Smooth muscle cell (in vitro differentiated cells): ENCODE measurements at regions not wholly inside any gene's neighbourhood (a gene's known extent, or its start where the extent isn't known, plus 50 kb on each side); places are given as distances from the start of the nearest gene placed in this dataset.
A peak's percentile ranks its signal among the peaks of the same experiment; 100 is the strongest.

Source experiments
- DNase-seq: peaks from one replicate; lab custom pipeline; 2025; ENCODE audit not compliant: unreplicated experiment; lab: John Stamatoyannopoulos, UW
- H2AFZ ChIP-seq: fragments of 200-600 bp; sonication (generic); 2 replicates; pipeline ENCODE4 v1.6.0; 2016; ENCODE audit warnings: antibody characterized with exemption, low read depth, mild to moderate bottlenecking
- H3F3A ChIP-seq: fragments of 200-600 bp; sonication (generic); 2 replicates; pipeline ENCODE4 v1.6.0; 2017; ENCODE audit warnings: antibody characterized with exemption, low read depth
- H3K27ac ChIP-seq: fragments of 200-600 bp; sonication (generic); 2 replicates; pipeline ENCODE4 v1.5.1; 2016; ENCODE audit warnings: low read depth, mild to moderate bottlenecking
- H3K27me3 ChIP-seq: fragments of 200-600 bp; sonication (generic); 2 replicates; pipeline ENCODE4 v1.6.1; 2016; ENCODE audit warnings: low read depth, mild to moderate bottlenecking
- H3K36me3 ChIP-seq: fragments of 200-600 bp; sonication (generic); 2 replicates; pipeline ENCODE4 v1.5.1; 2016; ENCODE audit warnings: low read depth
- H3K4me1 ChIP-seq: fragments of 200-600 bp; sonication (generic); 2 replicates; pipeline ENCODE4 v1.5.1; 2016; ENCODE audit warnings: low read depth
- H3K4me2 ChIP-seq: fragments of 200-600 bp; sonication (generic); 2 replicates; pipeline ENCODE4 v1.6.0; 2016; ENCODE audit warnings: mild to moderate bottlenecking
- H3K4me3 ChIP-seq: fragments of 200-600 bp; sonication (generic); 2 replicates; pipeline ENCODE4 v1.5.1; 2016; ENCODE audit warnings: mild to moderate bottlenecking
- H3K79me2 ChIP-seq: fragments of 200-600 bp; sonication (generic); 2 replicates; pipeline ENCODE4 v1.6.0; 2016; ENCODE audit warnings: low read depth, mild to moderate bottlenecking
- H3K9ac ChIP-seq: fragments of 200-600 bp; sonication (generic); 2 replicates; pipeline ENCODE4 v1.6.0; 2016; ENCODE audit warnings: low read depth
- H3K9me3 ChIP-seq: fragments of 200-600 bp; sonication (generic); replicated peaks from 2 replicates; pipeline ENCODE4 v1.5.1; 2016; ENCODE audit warnings: low read depth
- H4K20me1 ChIP-seq: fragments of 200-600 bp; sonication (generic); 2 replicates; pipeline ENCODE4 v1.6.0; 2016; ENCODE audit warnings: low read depth
- WGBS: methylation state at CpG from one replicate; pipeline ENCODE4 v1.1.7; 2016; ENCODE audit warnings: low lambda C conversion rate; 5-methylcytosine and 5-hydroxymethylcytosine counted together
- TF ChIP-seq, protein P1 (sequence below): fragments of 200-600 bp; sonication (generic); IDR thresholded peaks from 2 replicates; pipeline ENCODE4 v1.5.1; 2017; ENCODE audit warnings: borderline replicate concordance, mild to moderate bottlenecking, antibody characterized with exemption; ENCODE audit not compliant: insufficient read depth, poor library complexity, severe bottlenecking

DNA sequence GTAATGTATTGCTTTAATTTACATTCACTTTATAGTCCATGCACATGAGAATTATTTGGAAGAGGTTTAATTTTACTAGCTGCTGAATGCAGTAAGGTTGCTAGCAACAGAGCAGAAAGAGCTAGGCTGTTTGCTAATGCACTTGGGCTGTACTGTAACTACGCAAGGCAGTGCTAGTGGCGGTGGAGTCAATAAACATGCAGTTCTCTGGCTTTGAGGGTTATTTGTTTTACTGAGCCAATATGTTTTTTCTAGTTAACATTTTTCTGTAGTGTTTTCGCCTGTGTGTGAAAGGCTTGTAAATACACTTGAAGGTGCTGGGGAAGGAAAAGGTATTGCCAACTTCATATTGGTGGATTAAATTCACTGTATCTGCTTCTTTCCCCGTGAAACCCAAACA, 112.8 kb downstream of the BTBD3 start:
- no peaks in the 10 kb centered on the region for H3K9me3 ChIP-seq
- 82% methylated on average over 4 of the region's 4 CpGs for WGBS
- H3F3A ChIP-seq, result no peaks in the 10 kb centered on the region
- H2AFZ ChIP-seq, result no peak overlapping the region
- H3K4me2 ChIP-seq, result no peak overlapping the region
- TF ChIP-seq, protein P1, sequence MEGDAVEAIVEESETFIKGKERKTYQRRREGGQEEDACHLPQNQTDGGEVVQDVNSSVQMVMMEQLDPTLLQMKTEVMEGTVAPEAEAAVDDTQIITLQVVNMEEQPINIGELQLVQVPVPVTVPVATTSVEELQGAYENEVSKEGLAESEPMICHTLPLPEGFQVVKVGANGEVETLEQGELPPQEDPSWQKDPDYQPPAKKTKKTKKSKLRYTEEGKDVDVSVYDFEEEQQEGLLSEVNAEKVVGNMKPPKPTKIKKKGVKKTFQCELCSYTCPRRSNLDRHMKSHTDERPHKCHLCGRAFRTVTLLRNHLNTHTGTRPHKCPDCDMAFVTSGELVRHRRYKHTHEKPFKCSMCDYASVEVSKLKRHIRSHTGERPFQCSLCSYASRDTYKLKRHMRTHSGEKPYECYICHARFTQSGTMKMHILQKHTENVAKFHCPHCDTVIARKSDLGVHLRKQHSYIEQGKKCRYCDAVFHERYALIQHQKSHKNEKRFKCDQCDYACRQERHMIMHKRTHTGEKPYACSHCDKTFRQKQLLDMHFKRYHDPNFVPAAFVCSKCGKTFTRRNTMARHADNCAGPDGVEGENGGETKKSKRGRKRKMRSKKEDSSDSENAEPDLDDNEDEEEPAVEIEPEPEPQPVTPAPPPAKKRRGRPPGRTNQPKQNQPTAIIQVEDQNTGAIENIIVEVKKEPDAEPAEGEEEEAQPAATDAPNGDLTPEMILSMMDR, result no peak
- H3K9ac ChIP-seq, result no peak overlapping the region
- no peaks in the 10 kb centered on the region for H3K27me3 ChIP-seq
- no peaks in the 10 kb centered on the region for H3K4me1 ChIP-seq
- H3K27ac ChIP-seq, result no peak overlapping the region
- no peak for DNase-seq
- no peaks in the 10 kb centered on the region for H4K20me1 ChIP-seq
- H3K4me3 ChIP-seq, result no peak overlapping the region
- H3K36me3 ChIP-seq, result no peaks in the 10 kb centered on the region
- no peaks in the 10 kb centered on the region for H3K79me2 ChIP-seq

DNA sequence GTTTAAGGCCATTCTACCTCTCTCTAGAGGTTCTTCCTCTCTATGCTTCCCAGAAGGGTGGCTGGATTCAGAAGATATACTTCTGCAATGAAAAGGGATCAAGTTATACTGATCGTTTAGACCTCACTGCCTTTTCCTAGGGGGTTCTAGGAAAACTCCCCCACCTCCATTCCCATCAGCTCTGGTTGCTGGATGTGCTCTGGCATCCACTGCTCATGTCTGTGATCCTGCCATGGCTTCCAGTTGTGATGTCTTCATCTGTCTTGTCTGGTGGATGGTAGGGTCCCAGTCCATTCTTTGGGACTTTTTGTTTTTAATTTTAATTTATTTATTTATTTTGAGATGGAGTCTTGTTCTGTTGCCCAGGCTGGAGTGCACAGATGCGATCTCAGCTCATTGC, 118.4 kb downstream of the BTBD3 start:
- TF ChIP-seq, protein P1, result no peak

DNA sequence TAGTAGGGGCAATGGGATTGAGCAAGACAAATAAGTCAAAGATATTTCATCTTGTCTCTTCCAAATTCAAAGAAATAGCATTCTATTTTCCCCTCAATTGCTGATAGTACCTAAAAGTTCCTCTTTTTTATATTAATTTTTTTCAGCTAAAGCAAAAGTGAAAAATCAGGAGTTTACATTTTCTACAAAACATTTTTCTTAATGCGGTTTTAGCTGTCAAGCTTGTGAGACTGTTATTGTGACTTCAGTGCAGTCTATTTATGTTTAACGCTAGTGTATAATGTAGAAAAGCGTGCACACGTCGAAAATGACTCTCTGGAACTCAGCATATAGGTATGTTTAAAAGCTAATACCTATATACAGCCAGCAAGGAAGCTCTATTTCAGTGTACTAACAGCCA, 119.8 kb downstream of the BTBD3 start:
- no peak overlapping the region for H3K9ac ChIP-seq
- TF ChIP-seq, protein P1, result no peak
- H3K36me3 ChIP-seq, result no peaks in the 10 kb centered on the region
- H3K27me3 ChIP-seq, result no peaks in the 10 kb centered on the region
- no peaks in the 10 kb centered on the region for H3K79me2 ChIP-seq
- 82% methylated on average over 5 of the region's 5 CpGs for whole genome bisulfite sequencing
- H3K9me3 ChIP-seq, result no peaks in the 10 kb centered on the region
- no peaks in the 10 kb centered on the region for H4K20me1 ChIP-seq
- no peak overlapping the region for H3K4me2 ChIP-seq
- no peak for DNase-seq
- no peak overlapping the region for H3K27ac ChIP-seq
- H3K4me1 ChIP-seq, result no peaks in the 10 kb centered on the region
- H3K4me3 ChIP-seq, result no peak overlapping the region
- peak overlapping the region; percentile 19 for H2AFZ ChIP-seq
- H3F3A ChIP-seq, result no peaks in the 10 kb centered on the region

More for the DNA sequence above, 118.4 kb downstream of the BTBD3 start:
- H3K9ac ChIP-seq, result no peak overlapping the region
- no peak overlapping the region for H3K4me2 ChIP-seq
- WGBS, result 95% methylated on average over 2 of the region's 2 CpGs
- no peaks in the 10 kb centered on the region for H3K9me3 ChIP-seq
- no peak for DNase-seq
- no peak overlapping the region for H3K27ac ChIP-seq
- H3K27me3 ChIP-seq, result no peaks in the 10 kb centered on the region
- no peaks in the 10 kb centered on the region for H4K20me1 ChIP-seq
- H2AFZ ChIP-seq, result no peak overlapping the region
- no peak overlapping the region for H3K4me3 ChIP-seq
- no peaks in the 10 kb centered on the region for H3K4me1 ChIP-seq
- H3K79me2 ChIP-seq, result no peaks in the 10 kb centered on the region
- H3F3A ChIP-seq, result no peaks in the 10 kb centered on the region
- no peaks in the 10 kb centered on the region for H3K36me3 ChIP-seq

DNA sequence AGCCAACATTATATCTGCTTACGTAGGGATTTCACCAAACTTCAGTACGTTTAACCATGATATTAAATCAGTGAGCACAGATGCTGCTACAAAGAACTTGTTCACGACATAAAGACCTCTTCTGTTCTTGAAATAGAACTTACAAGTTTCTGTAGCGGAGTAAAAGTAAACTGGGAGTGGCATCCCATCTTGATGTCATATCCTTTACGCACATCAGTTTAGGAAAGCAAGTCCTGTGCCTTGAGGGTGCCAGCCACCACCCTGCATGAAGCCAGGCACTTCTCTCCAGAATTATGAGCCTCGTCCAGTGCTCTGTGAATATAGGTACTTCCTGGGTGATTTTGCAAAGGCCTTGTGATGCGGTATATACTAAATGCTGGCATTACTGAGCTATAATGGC, 122.6 kb downstream of the BTBD3 start:
- no peaks in the 10 kb centered on the region for H3K36me3 ChIP-seq
- H4K20me1 ChIP-seq, result no peaks in the 10 kb centered on the region
- no peaks in the 10 kb centered on the region for H3K9me3 ChIP-seq
- H3K9ac ChIP-seq, result no peak overlapping the region
- H3K79me2 ChIP-seq, result no peaks in the 10 kb centered on the region
- no peak overlapping the region for H2AFZ ChIP-seq
- no peak overlapping the region for H3K27ac ChIP-seq
- H3K4me2 ChIP-seq, result no peak overlapping the region
- no peak for DNase-seq
- TF ChIP-seq, protein P1, result no peak
- no peaks in the 10 kb centered on the region for H3K27me3 ChIP-seq
- H3F3A ChIP-seq, result no peaks in the 10 kb centered on the region
- H3K4me3 ChIP-seq, result no peak overlapping the region
- no peaks in the 10 kb centered on the region for H3K4me1 ChIP-seq
- 92% methylated on average over 7 of the region's 7 CpGs for WGBS
